ENCODE measurements at regions not wholly inside any gene's neighbourhood (a gene's known extent, or its start where the extent isn't known, plus 50 kb on each side); places are given as distances from the start of the nearest gene placed in this dataset.

GRCh38 chr11:45458269-45458668 is 172.1 kb upstream of the SYT13 start:
- DNase-seq (ENCODE audit: low read depth in 1 of 2, low spot score in 1 of 2) (no peak), FAIRE-seq (no peak), ATAC-seq (no peak)
- Histone ChIP-seq H3K27ac (no peak overlapping the region), H3K9me3 (no peaks in the 10 kb centered on the region), H3K4me1 (no peaks in the 10 kb centered on the region), H3K4me2 (no peak overlapping the region), H3K4me3 (no peak overlapping the region)
- WGBS (ENCODE audit: missing lambda C conversion rate): 10% methylated on average over 3 of the region's 4 CpGs
- POLR2A ChIA-PET: no interaction called here
- TF ChIP-seq SMC3 (IDR thresholded peaks at IDR 0.05) (no peak), CHD4 (IDR thresholded peaks at IDR 0.05; ENCODE audit: borderline replicate concordance) (no peak), KDM5A (IDR thresholded peaks at IDR 0.05) (no peak), E2F6 (IDR thresholded peaks at IDR 0.05; ENCODE audit: borderline replicate concordance, low read depth) (no peak), HMGXB4 (CRISPR knock-in tag; IDR thresholded peaks at IDR 0.05; ENCODE audit: borderline replicate concordance) (no peak), FOSL2 (IDR thresholded peaks at IDR 0.05) (no peak), FOSL2 (CRISPR knock-in tag; IDR thresholded peaks at IDR 0.05) (no peak), ZNF302 (CRISPR knock-in tag; IDR thresholded peaks at IDR 0.05) (no peak), JUNB (IDR thresholded peaks at IDR 0.05) (no peak)
- CTCF ChIA-PET: no interaction called here

DNA sequence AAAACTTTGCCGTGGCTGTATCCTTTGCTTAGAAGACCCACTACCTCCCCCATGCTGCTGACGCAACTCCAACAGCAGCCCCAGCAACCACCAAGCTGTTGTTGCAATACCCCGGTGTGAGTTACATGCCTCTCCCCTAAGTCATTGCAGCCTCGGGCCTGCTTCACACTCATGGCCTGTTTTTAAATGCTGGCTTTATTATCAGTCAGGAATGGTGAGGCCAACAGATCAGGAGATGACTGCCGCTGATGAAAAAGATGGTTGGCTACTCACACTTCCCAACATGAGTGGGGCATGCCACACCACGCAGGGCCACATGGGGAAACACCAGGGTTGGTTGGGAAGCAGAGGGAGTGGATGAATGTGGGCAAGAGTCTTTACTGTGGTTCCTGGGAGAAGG is 171.5 kb upstream of the SYT13 start:
- FAIRE-seq (no peak), DNase-seq (ENCODE audit: low read depth in 1 of 2, low spot score in 1 of 2) (no peak), ATAC-seq (no peak)
- Histone ChIP-seq H3K9me3 (no peaks in the 10 kb centered on the region), H3K4me1 (no peaks in the 10 kb centered on the region), H3K27ac (no peak overlapping the region), H3K4me3 (no peak overlapping the region), H3K4me2 (no peak overlapping the region)
- ChIA-PET POLR2A (no interaction called here), CTCF (interaction anchor here (0.5 to 1.1 kb wide), 3 partner anchors 16 to 342 kb away, joined by 3 read pairs; no protein-coding TSS in a partner anchor)
- WGBS (ENCODE audit: missing lambda C conversion rate): 30% methylated on average over 6 of the region's 6 CpGs
- TF ChIP-seq MYC (IDR thresholded peaks at IDR 0.05; ENCODE audit: borderline replicate concordance, low read length) (no peak), EHF (CRISPR knock-in tag; IDR thresholded peaks at IDR 0.05) (no peak), MAX (IDR thresholded peaks at IDR 0.05) (no peak), FOXS1 (CRISPR knock-in tag; IDR thresholded peaks at IDR 0.05) (no peak), SREBF2 (IDR thresholded peaks at IDR 0.05) (no peak), FOSL2 (IDR thresholded peaks at IDR 0.05) (no peak), FOSL2 (CRISPR knock-in tag; IDR thresholded peaks at IDR 0.05) (no peak), CTCF (IDR thresholded peaks at IDR 0.05) (no peak), E2F6 (IDR thresholded peaks at IDR 0.05; ENCODE audit: borderline replicate concordance, low read depth) (no peak), USF2 (IDR thresholded peaks at IDR 0.05) (no peak), RCOR1 (IDR thresholded peaks at IDR 0.05; ENCODE audit: low read depth, low read length) (no peak), CBX8 (IDR thresholded peaks at IDR 0.05) (no peak), FOSB (CRISPR knock-in tag; IDR thresholded peaks at IDR 0.05) (no peak)
- TF ChIP-seq, protein P1, sequence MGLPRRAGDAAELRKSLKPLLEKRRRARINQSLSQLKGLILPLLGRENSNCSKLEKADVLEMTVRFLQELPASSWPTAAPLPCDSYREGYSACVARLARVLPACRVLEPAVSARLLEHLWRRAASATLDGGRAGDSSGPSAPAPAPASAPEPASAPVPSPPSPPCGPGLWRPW (IDR thresholded peaks at IDR 0.05): no peak
